Fibroblast of lung (primary cell): ENCODE measurements at regions not wholly inside any gene's neighbourhood (a gene's known extent, or its start where the extent isn't known, plus 50 kb on each side); places are given as distances from the start of the nearest gene placed in this dataset.
A peak's percentile ranks its signal among the peaks of the same experiment; 100 is the strongest.

ENCODE experiments used
- DNase-seq, 2 donors: peaks; one replicate each; pipeline versions ENCODE4 v3.0.0 to v3.0.0-alpha.2; 2010; ENCODE audit warnings: low read depth in 2 of 2
- H2AFZ ChIP-seq: 2 replicates; pipeline ENCODE4 v1.5.1; 2012; ENCODE audit warnings: low read length, control low read depth, inconsistent platforms
- H3K27ac ChIP-seq: 2 replicates; pipeline ENCODE4 v1.5.1; 2011; ENCODE audit warnings: low read length, control low read depth; ENCODE audit not compliant: insufficient read depth
- H3K27me3 ChIP-seq: 2 replicates; pipeline ENCODE4 v1.5.1; 2011; ENCODE audit warnings: mild to moderate bottlenecking, low read length; ENCODE audit not compliant: control insufficient read depth, insufficient read depth
- H3K36me3 ChIP-seq: 2 replicates; pipeline ENCODE4 v1.5.1; 2011; ENCODE audit warnings: low read length; ENCODE audit not compliant: control insufficient read depth, insufficient read depth
- H3K4me1 ChIP-seq: 2 replicates; pipeline ENCODE4 v1.5.1; 2011; ENCODE audit warnings: low read length; ENCODE audit not compliant: control insufficient read depth, insufficient read depth; ENCODE audit errors: extremely low read depth
- H3K4me2 ChIP-seq: 2 replicates; pipeline ENCODE4 v1.5.1; 2011; ENCODE audit warnings: low read length, control low read depth; ENCODE audit not compliant: insufficient read depth; ENCODE audit errors: extremely low read depth
- H3K4me3 ChIP-seq, 4 experiments: fragments of 200-600 bp in 1 of 4; sonication (generic) in 1 of 4; replicated peaks in 1 of 4; 2 replicates each; pipeline ENCODE4 v1.5.1; 2011 to 2016; ENCODE audit warnings: low read length in 4 of 4, low read depth in 3 of 4, mild to moderate bottlenecking in 3 of 4, control low read depth in 2 of 4, inconsistent platforms in 1 of 4, mixed read lengths in 1 of 4; ENCODE audit not compliant: insufficient read depth in 1 of 4; ENCODE audit errors: control extremely low read depth in 1 of 4
- H3K79me2 ChIP-seq: 2 replicates; pipeline ENCODE4 v1.5.1; 2012; ENCODE audit warnings: mild to moderate bottlenecking, low read length, inconsistent platforms; ENCODE audit not compliant: control insufficient read depth, insufficient read depth
- H3K9ac ChIP-seq: 2 replicates; pipeline ENCODE4 v1.5.1; 2011; ENCODE audit warnings: mild to moderate bottlenecking, low read length, control low read depth; ENCODE audit not compliant: insufficient read depth
- H3K9me3 ChIP-seq: 2 replicates; pipeline ENCODE4 v1.5.1; 2012; ENCODE audit warnings: low read depth, low read length; ENCODE audit not compliant: control insufficient read depth, insufficient read depth
- H4K20me1 ChIP-seq: 2 replicates; pipeline ENCODE4 v1.5.1; 2011; ENCODE audit warnings: low read length; ENCODE audit not compliant: control insufficient read depth, insufficient read depth; ENCODE audit errors: extremely low read depth
- EZH2 ChIP-seq: IDR thresholded peaks from 2 replicates; pipeline ENCODE4 v1.5.1; 2012; ENCODE audit warnings: low read length, control low read depth, mild to moderate bottlenecking; ENCODE audit errors: missing control alignments
- TF ChIP-seq, protein P1 (sequence below), 2 donors: IDR thresholded peaks in 1 of 2; conservative IDR thresholded peaks in 1 of 2; 1 replicate in 1 of 2; 2 replicates in 1 of 2; pipeline ENCODE4 v1.5.1; 2011 to 2012; ENCODE audit warnings: low read length in 2 of 2, control low read depth in 1 of 2, inconsistent platforms in 1 of 2, low read depth in 1 of 2, mild to moderate bottlenecking in 1 of 2

DNA sequence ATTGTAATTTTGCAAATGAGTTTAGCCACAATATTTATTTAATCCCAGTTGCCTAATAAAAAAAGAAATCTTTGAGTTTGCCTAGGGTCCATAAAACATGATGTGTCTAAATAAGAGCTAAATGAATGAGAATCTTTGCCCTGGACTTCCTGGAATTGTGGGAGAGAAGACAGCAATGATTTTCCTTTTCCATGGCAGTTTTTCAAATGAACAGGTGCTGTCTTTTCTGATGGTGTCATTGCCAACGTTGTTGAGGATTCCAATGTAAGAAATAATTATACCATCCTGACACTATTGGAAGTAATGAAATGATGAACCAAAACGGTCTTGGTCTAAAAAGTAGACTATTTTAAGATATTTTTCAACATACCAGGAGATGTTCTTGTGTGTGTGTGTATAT lies 984.7 kb upstream of the CELF2 start:
- H3K36me3 ChIP-seq, result no peaks in the 10 kb centered on the region
- H3K79me2 ChIP-seq, result no peaks in the 10 kb centered on the region
- DNase-seq, result no peak

DNA sequence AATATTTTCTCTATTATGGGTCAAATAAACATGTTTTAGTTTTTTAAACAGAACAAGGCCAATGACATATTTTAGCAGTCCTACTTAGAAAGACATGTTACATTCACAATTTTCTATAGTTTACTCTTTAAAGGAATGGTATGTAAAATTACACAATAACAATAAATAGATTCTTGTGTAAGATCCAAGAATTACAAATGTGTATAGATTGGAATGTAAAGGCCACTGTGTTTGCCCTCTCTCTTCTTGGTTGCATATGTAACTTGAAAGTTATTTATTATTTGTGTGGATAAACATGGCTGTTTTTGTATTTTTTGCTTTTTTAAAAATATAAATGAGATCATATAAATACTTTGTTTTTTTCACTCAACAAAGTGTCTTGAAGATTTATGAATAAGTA lies 979.3 kb upstream of the CELF2 start:
- no peak overlapping the region for H3K4me3 ChIP-seq
- H4K20me1 ChIP-seq, result no peaks in the 10 kb centered on the region
- H2AFZ ChIP-seq, result no peak overlapping the region
- no peaks in the 10 kb centered on the region for H3K9me3 ChIP-seq
- H3K79me2 ChIP-seq, result no peaks in the 10 kb centered on the region
- DNase-seq, result peak in 1 of 2 donors; percentile 31
- no peak overlapping the region for H3K27ac ChIP-seq
- H3K4me2 ChIP-seq, result no peak overlapping the region
- no peak overlapping the region for H3K9ac ChIP-seq
- no peaks in the 10 kb centered on the region for H3K27me3 ChIP-seq
- no peak for TF ChIP-seq EZH2
- TF ChIP-seq, protein P1, sequence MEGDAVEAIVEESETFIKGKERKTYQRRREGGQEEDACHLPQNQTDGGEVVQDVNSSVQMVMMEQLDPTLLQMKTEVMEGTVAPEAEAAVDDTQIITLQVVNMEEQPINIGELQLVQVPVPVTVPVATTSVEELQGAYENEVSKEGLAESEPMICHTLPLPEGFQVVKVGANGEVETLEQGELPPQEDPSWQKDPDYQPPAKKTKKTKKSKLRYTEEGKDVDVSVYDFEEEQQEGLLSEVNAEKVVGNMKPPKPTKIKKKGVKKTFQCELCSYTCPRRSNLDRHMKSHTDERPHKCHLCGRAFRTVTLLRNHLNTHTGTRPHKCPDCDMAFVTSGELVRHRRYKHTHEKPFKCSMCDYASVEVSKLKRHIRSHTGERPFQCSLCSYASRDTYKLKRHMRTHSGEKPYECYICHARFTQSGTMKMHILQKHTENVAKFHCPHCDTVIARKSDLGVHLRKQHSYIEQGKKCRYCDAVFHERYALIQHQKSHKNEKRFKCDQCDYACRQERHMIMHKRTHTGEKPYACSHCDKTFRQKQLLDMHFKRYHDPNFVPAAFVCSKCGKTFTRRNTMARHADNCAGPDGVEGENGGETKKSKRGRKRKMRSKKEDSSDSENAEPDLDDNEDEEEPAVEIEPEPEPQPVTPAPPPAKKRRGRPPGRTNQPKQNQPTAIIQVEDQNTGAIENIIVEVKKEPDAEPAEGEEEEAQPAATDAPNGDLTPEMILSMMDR (conservative IDR thresholded peaks at IDR 0.05 in 1 of 2, IDR thresholded peaks at IDR 0.05 in 1 of 2; ENCODE audit: low read depth in 1 of 2, low read length in 2 of 2), result no peak
- H3K36me3 ChIP-seq, result no peaks in the 10 kb centered on the region
- no peaks in the 10 kb centered on the region for H3K4me1 ChIP-seq

More for the DNA sequence above, 984.7 kb upstream of the CELF2 start:
- H3K27me3 ChIP-seq, result no peaks in the 10 kb centered on the region
- no peak overlapping the region for H2AFZ ChIP-seq
- H3K4me2 ChIP-seq, result no peak overlapping the region
- H3K9ac ChIP-seq, result no peak overlapping the region
- H3K4me3 ChIP-seq, result no peak overlapping the region
- H3K27ac ChIP-seq, result no peak overlapping the region
- H3K9me3 ChIP-seq, result no peaks in the 10 kb centered on the region
- H3K4me1 ChIP-seq, result no peaks in the 10 kb centered on the region
- H4K20me1 ChIP-seq, result no peaks in the 10 kb centered on the region
- TF ChIP-seq, protein P1 (conservative IDR thresholded peaks at IDR 0.05 in 1 of 2, IDR thresholded peaks at IDR 0.05 in 1 of 2; ENCODE audit: low read depth in 1 of 2, low read length in 2 of 2), result no peak
- TF ChIP-seq EZH2, result no peak

DNA sequence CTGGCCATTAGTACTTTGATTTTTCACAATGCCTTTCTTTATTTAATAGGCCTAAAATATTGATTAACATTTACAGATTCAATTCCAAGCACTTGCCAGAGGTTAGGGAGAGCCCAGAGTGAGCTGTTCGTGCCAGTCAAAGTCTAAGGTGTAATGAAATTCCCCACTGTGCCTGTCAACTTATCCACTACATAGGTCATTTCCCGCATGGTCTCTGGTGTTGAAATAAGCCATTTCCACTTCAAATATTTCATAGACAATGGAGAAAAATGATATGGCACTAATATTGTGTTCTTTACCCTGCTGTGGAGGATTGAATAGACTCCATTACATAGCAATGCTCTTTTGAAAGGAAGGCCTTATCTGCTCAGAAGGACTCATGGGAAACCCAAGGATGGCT lies 978.1 kb upstream of the CELF2 start:
- H3K9me3 ChIP-seq, result no peaks in the 10 kb centered on the region

More for the DNA sequence above, 978.1 kb upstream of the CELF2 start:
- no peak overlapping the region for H3K9ac ChIP-seq
- no peaks in the 10 kb centered on the region for H3K4me1 ChIP-seq
- no peak overlapping the region for H3K27ac ChIP-seq
- H3K4me3 ChIP-seq, result no peak overlapping the region
- no peak for DNase-seq
- H3K36me3 ChIP-seq, result no peaks in the 10 kb centered on the region
- no peaks in the 10 kb centered on the region for H4K20me1 ChIP-seq
- H3K79me2 ChIP-seq, result no peaks in the 10 kb centered on the region
- no peak overlapping the region for H3K4me2 ChIP-seq
- no peaks in the 10 kb centered on the region for H3K27me3 ChIP-seq
- no peak for TF ChIP-seq EZH2
- no peak overlapping the region for H2AFZ ChIP-seq
